Central memory CD8-positive, alpha-beta T cell (primary cell): ENCODE measurements at regions not wholly inside any gene's neighbourhood (a gene's known extent, or its start where the extent isn't known, plus 50 kb on each side); places are given as distances from the start of the nearest gene placed in this dataset.

Experiments
- ATAC-seq: fragments of 150-1000 bp; cut with Tn5 transposase; replicated peaks from 2 replicates; pipeline ENCODE4 v1.10.0; 2022; ENCODE audit warnings: mild to moderate bottlenecking, moderate FRiP score, moderate number of reproducible peaks; ENCODE audit not compliant: poor library complexity, severe bottlenecking; ENCODE audit errors: extremely low read depth
- DNase-seq, 2 donors: peaks; one replicate each; pipeline ENCODE4 v3.0.0; 2021; ENCODE audit warnings: low spot score in 2 of 2
- H3K27ac Mint-ChIP-seq: one replicate; pipeline ENCODE4 v1.8.0; 2022; ENCODE audit warnings: low read depth, mild to moderate bottlenecking, moderate library complexity, mixed read lengths
- H3K27me3 Mint-ChIP-seq: one replicate; pipeline ENCODE4 v1.8.0; 2022; ENCODE audit warnings: mixed read lengths
- H3K36me3 Mint-ChIP-seq: one replicate; pipeline ENCODE4 v1.8.0; 2022; ENCODE audit warnings: mild to moderate bottlenecking, moderate library complexity, mixed read lengths; ENCODE audit not compliant: insufficient read depth
- H3K4me1 Mint-ChIP-seq: one replicate; pipeline ENCODE4 v1.8.0; 2022; ENCODE audit warnings: mixed read lengths
- H3K4me3 Mint-ChIP-seq: one replicate; pipeline ENCODE4 v1.8.0; 2022; ENCODE audit warnings: mild to moderate bottlenecking, moderate library complexity, mixed read lengths
- H3K9me3 Mint-ChIP-seq: one replicate; pipeline ENCODE4 v1.8.0; 2022; ENCODE audit warnings: mixed read lengths

- no peaks in the 10 kb centered on the region for H3K36me3 Mint-ChIP-seq
- no peak for ATAC-seq
- DNase-seq = no peak
Observed at GRCh38 chr1:157893686-157894085, 52.1 kb upstream of the CD5L start.

GRCh38 chr1:157894613-157895165 lies 53.1 kb upstream of the CD5L start:
- Mint-ChIP-seq H3K4me1 (no peaks in the 10 kb centered on the region), H3K27ac (no peak overlapping the region), H3K4me3 (no peak overlapping the region), H3K9me3 (no peaks in the 10 kb centered on the region), H3K27me3 (peaks cover 44% of the 10 kb centered on the region), H3K36me3 (no peaks in the 10 kb centered on the region)
- no peak for ATAC-seq
- no peak for DNase-seq

More at GRCh38 chr1:157893686-157894085, 52.1 kb upstream of the CD5L start:
- no peaks in the 10 kb centered on the region for H3K9me3 Mint-ChIP-seq
- H3K27me3 Mint-ChIP-seq = peaks cover 39% of the 10 kb centered on the region
- H3K4me1 Mint-ChIP-seq = no peaks in the 10 kb centered on the region
- no peak overlapping the region for H3K4me3 Mint-ChIP-seq
- H3K27ac Mint-ChIP-seq = no peak overlapping the region

DNA sequence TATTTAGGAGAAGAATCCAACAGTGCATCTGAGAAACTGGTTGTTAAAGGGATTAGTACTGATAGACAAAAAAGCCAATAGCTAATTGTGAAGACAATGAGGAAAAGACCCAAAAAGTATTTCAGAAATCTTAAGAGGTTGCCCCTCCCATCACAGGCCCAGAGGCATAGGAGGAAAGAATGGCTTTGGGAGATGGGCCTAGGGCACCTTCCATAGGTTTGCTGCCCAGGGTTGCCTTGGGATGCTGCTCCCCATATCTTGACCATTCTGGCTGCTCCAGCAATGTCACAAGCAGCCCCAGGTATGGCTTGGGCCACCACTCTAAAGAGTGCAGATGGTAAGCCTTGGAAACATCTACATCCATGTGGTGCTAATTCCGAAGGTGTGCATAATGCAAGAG lies 68.7 kb upstream of the CD5L start:
- H3K4me3 Mint-ChIP-seq = no peak overlapping the region
- ATAC-seq (no peak), DNase-seq (no peak)
- no peak overlapping the region for H3K27ac Mint-ChIP-seq
- H3K4me1 Mint-ChIP-seq = no peaks in the 10 kb centered on the region
- no peaks in the 10 kb centered on the region for H3K9me3 Mint-ChIP-seq
- H3K27me3 Mint-ChIP-seq = peaks cover 48% of the 10 kb centered on the region
- no peaks in the 10 kb centered on the region for H3K36me3 Mint-ChIP-seq

DNA sequence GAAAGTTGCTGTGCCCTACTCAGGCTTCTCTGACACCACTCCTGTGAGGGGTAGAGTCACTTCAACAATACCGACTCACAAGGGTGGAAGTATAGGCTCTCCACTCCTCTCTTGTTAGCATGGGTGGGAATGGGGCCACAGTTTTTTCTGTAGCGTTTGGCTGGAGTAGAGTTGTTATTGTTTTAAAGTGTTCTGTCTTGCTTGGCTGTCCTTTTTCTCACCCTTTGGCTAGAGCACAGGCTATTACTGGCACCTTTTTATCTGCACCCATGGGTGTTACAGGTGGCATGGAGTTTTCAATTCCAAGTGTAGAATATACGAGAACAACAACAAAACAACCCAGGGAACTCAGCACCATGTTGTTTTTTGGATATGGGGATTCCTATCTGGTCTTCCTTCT lies 74.3 kb upstream of the CD5L start:
- DNase-seq (no peak), ATAC-seq (no peak)
- no peak overlapping the region for H3K27ac Mint-ChIP-seq
- peaks cover 54% of the 10 kb centered on the region for H3K27me3 Mint-ChIP-seq
- no peak overlapping the region for H3K4me3 Mint-ChIP-seq
- no peaks in the 10 kb centered on the region for H3K36me3 Mint-ChIP-seq
- no peaks in the 10 kb centered on the region for H3K9me3 Mint-ChIP-seq
- no peaks in the 10 kb centered on the region for H3K4me1 Mint-ChIP-seq

DNA sequence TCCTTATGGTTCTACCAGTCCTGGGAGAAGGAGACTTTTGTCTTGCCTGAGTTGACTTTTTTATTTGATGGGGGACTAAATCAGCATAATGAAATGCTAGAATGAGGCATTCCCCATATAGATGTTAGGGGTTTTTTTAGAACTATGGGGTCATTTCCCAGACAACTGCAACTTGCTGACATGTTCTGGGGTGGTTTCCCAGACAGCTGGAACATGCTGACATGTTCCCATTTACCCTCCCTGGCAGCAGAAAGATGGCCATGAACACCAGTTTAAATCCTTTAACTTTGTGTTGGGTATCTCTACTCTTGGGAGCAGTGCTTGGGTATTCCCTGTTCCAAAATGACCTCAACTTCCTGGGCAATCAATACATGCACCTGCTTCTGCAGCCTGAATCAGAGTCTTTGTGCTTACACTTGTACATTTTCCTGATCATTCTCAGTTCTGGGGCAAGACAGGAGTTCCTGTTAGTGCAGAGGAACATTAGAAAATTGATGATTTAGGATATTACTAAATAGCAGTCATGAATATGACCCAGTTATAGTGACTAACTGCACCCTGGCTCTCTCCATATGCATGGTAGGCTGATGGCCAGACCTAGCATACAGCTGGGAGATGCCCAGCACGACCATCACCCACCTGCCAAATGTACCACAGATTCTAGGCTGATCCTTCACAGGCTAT lies 75.4 kb upstream of the CD5L start:
- no peak for ATAC-seq

DNA sequence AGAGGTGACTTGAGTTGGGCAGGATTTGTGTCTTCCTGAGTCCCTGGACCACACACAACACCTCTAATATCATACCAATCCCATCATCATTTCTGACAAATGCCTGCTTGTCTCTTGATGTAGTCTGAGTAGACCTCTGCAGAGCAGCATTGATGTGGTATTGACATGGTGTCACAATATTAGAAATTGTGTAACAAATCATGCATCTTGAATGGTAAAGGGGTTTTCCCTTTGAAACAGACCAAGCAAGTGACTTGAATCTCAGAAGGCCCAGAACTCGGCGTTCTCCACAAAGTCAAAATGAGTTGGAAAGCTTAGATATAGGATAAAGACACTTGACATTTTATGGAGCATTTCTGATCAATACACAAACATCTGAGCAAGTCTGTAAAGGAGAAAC lies 72.7 kb upstream of the KIRREL1 start:
- Mint-ChIP-seq H3K27ac (no peak overlapping the region), H3K4me1 (no peaks in the 10 kb centered on the region), H3K9me3 (no peaks in the 10 kb centered on the region), H3K36me3 (no peaks in the 10 kb centered on the region), H3K27me3 (peaks cover 57% of the 10 kb centered on the region), H3K4me3 (no peak overlapping the region)
- DNase-seq (no peak), ATAC-seq (no peak)

More for the DNA sequence above, 75.4 kb upstream of the CD5L start:
- Mint-ChIP-seq H3K9me3 (no peaks in the 10 kb centered on the region), H3K4me3 (no peak overlapping the region), H3K27me3 (peaks cover 58% of the 10 kb centered on the region), H3K27ac (no peak overlapping the region), H3K36me3 (no peaks in the 10 kb centered on the region), H3K4me1 (no peaks in the 10 kb centered on the region)
- no peak for DNase-seq

GRCh38 chr1:157925419-157926166 lies 67.9 kb upstream of the KIRREL1 start:
- Mint-ChIP-seq H3K9me3 (no peaks in the 10 kb centered on the region), H3K27me3 (peaks cover 39% of the 10 kb centered on the region)
- no peak for ATAC-seq

DNA sequence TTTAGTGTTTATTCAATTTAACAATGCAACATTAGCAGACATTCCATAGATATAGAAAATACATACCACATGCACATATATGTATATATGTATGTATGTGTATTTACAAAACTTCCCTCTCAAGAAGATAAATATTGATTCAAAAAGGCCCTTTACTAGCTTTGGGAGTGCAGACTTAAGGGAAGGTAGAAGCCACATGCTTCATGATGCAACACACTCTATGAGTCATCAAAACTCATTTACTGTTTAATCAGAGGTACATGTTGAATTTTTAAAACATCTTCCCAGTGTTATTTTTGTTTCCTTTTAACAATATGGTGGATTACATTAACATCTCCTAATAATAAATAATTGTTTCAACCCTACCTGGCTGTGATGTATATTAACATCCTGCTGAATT lies 61.4 kb upstream of the KIRREL1 start:
- no peak for ATAC-seq
- Mint-ChIP-seq H3K4me3 (no peak overlapping the region), H3K36me3 (no peaks in the 10 kb centered on the region), H3K4me1 (no peaks in the 10 kb centered on the region), H3K27me3 (peaks cover 20% of the 10 kb centered on the region), H3K9me3 (no peaks in the 10 kb centered on the region), H3K27ac (no peak overlapping the region)
- DNase-seq = no peak

More at GRCh38 chr1:157925419-157926166, 67.9 kb upstream of the KIRREL1 start:
- Mint-ChIP-seq H3K27ac (no peak overlapping the region), H3K4me1 (no peaks in the 10 kb centered on the region), H3K4me3 (no peak overlapping the region), H3K36me3 (no peaks in the 10 kb centered on the region)
- no peak for DNase-seq

DNA sequence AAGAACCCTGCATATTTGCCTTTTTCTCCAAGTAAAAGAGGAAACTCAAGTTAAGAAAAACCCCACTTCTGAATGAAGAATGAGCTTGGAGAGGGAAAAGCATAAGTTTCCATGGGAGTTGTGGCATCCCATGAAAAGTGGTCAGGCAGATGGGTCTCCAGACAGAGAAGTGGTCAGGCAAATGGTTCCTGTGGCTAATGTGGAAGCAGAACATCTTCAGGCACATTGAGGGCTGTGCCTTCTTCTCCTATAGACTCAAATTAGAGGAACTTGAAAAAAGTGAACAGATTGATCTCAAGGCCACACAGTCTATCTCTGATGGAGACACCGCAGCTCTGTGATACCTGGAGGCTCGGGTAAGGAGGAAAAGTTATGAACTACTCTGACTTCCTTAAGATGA lies 55.7 kb upstream of the KIRREL1 start:
- no peaks in the 10 kb centered on the region for H3K9me3 Mint-ChIP-seq

GRCh38 chr1:157941939-157942338 lies 51.5 kb upstream of the KIRREL1 start:
- Mint-ChIP-seq H3K4me3 (no peak overlapping the region), H3K27me3 (peaks cover 36% of the 10 kb centered on the region), H3K27ac (no peak overlapping the region), H3K4me1 (no peaks in the 10 kb centered on the region), H3K9me3 (no peaks in the 10 kb centered on the region), H3K36me3 (no peaks in the 10 kb centered on the region)
- no peak for ATAC-seq
- no peak for DNase-seq

More for the DNA sequence above, 55.7 kb upstream of the KIRREL1 start:
- Mint-ChIP-seq H3K27ac (no peak overlapping the region), H3K36me3 (no peaks in the 10 kb centered on the region), H3K27me3 (peaks cover 47% of the 10 kb centered on the region), H3K4me3 (no peak overlapping the region), H3K4me1 (no peaks in the 10 kb centered on the region)
- no peak for DNase-seq
- no peak for ATAC-seq
